CD4-positive, alpha-beta T cell treated with Interleukin-17A for 1 hour (primary cell): ENCODE measurements at regions not wholly inside any gene's neighbourhood (a gene's known extent, or its start where the extent isn't known, plus 50 kb on each side); places are given as distances from the start of the nearest gene placed in this dataset.

ENCODE experiments used
- DNase-seq: peaks from one replicate; pipeline ENCODE4 v3.0.0-alpha.2; 2020

DNA sequence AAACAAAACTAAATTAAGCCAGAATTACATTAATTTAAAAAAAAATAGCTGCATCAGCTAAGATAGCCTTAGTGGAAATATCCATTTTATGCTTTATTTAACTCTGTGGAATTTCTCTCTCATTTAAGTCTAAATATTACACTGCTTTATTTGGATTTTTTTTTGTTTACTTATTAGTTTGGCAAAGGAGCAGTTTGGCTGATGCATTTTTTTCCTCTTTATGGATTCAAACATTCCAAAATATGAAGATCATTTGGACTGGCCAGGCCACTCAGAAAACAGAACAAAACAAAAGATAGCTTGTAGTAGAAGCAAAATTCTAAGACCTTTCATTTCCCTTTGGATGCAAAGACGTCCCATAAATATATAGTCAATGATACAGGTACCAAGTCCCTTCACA lies 707.3 kb upstream of the UBE2E2 start:
- DNase-seq: no peak

DNA sequence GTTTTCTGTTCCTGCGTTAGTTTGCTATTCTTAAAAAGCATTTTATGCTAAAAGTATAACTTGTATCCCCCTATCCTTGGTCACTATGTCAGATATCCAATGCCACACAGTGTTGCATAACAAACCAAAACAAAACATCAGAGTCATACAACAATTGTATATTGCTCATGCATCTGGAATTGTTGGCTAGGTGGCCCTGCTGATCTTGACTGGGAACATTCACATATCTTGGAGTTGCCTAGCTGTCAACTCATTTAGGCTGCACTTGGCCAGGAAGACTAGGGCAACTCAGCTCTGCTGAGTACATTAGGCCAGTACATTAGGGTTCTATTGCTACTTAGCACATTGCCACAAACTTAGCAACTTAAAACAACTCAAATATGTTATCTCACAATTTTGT lies 706.5 kb upstream of the UBE2E2 start:
- no peak for DNase-seq

DNA sequence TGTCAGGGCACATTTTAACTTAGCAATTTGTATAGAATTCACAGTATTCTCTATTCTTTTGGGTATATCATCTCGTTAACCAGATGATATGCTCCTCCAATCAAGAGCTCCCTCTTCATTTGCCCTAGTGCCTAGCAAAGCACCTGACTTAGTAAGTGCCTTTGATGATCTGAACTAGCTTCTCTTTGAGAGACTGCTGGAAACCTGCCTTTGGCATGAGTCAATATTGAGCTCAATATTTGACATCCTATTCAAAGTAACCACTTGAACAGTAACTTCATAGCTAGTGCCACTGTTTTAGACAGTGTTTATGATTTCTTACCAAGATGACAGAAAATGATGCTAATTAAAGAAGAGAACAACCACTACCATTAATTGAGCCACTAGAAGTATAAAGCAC lies 696.3 kb upstream of the UBE2E2 start:
- no peak for DNase-seq

DNA sequence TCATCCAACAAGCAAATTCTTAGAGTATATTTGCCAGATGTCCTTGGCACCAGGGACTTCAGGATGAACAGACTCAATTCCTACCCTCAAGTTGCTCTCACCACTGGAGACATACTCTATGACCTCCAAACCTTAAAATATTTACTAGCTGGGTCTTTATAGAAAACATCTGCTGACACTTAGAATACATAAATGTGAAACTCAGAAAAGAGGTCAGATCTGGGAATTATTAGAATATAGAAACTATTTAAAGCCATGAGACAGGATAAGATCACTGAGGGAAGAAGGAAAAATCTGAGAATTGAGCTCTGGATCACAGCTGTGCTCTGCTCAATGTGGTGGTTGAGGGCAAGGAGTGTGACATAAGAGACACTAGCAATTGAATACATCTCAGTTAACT lies 695.4 kb upstream of the UBE2E2 start:
- DNase-seq: no peak

DNA sequence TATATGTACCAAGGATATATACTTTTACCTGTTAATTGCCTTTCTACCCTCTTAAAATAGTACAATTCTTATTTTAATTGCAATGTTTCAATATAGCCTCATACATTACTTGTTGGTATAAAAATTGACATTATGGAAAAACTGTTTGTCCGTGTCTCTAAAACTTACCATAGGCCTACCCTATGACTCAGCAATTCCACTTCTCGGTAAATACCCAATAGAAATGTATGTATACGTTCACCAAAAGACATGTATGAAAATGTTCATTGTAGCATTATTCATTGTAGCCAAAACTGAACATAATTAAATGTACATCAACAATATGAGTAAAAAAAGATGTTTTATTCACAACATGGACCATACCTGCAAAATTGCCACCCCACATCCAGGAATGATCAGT lies 679.2 kb upstream of the UBE2E2 start:
- no peak for DNase-seq

DNA sequence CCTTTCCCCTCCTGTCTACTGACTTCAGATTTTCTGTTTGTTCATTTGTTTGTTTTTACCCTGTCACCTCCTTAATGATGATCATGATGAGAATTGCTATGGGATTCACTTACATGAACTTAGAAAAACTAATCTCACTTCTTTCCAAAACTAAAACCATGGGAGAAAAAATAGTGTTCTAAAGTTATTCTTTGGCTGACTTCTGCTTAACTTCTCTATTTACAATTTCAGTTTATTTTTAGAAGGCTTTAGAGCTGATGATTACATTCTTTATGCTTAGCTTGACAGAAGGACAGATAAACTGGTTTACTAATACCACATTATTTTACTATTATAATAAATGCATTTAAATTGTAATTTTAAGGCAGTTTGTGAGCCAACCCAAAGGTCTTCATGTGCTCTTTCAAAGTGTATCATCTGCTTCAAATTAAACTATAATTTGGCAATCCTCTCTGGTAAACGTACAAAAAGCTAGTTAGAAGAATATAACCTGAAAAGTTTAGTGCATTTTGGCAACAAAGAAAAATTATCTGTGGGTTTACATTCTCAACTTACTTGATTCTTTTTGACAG lies 676.8 kb upstream of the UBE2E2 start:
- DNase-seq: no peak

DNA sequence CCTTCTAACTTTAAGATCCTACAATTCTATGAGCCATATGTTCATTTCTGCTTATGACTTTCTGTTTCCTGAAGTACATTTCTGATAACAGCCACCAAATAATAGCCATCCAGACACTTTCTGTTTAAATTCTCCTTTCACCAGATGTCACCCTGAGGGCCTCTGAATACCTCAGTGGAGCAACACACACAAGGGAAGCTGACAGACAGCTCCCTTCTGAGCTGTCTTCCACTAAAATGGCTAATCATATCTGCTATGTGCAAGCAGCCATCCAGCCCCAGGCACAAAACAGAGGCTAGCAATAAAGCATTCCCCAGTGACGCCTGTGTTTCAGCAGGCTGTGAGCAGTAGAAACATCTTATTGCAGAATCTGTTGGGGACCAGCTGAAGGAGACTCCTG lies 666.6 kb upstream of the UBE2E2 start:
- DNase-seq: no peak

DNA sequence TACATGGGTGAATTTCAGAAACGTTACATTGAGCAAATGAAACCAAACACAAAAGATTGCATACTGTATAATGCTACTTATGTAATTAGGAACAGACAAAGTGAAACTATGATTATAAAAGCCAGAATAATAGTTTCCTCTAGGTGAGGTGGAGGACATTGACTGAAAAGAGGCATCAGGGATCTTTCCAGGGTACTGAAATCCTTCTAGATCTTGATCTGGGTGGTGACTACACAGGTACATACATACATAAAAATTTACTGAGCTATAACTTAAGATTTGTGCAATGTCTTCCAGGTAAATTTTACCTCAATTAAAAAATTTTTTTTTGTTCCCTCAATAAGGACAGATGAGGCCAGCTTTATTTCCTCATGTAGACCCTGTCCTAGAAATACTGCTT lies 665.6 kb upstream of the UBE2E2 start:
- no peak for DNase-seq

DNA sequence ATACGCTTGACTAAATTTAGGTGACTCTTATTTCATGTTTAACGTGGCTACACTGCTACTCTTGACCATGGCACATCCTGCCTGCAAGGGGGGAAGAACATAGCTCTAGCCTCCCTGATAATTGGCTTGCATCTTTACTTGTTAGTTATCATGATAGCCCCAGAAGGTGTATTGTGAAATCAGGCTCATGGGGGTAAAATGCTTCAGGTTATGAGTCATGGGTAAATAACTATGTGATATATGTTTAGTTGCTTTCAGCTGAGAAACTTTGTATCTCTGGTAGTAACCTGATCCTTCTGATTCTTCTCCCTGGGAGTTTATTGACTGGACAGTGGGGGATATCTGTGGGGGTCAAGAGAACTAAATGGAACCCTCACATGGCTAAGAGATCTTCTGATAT lies 660.8 kb upstream of the UBE2E2 start:
- DNase-seq: no peak

DNA sequence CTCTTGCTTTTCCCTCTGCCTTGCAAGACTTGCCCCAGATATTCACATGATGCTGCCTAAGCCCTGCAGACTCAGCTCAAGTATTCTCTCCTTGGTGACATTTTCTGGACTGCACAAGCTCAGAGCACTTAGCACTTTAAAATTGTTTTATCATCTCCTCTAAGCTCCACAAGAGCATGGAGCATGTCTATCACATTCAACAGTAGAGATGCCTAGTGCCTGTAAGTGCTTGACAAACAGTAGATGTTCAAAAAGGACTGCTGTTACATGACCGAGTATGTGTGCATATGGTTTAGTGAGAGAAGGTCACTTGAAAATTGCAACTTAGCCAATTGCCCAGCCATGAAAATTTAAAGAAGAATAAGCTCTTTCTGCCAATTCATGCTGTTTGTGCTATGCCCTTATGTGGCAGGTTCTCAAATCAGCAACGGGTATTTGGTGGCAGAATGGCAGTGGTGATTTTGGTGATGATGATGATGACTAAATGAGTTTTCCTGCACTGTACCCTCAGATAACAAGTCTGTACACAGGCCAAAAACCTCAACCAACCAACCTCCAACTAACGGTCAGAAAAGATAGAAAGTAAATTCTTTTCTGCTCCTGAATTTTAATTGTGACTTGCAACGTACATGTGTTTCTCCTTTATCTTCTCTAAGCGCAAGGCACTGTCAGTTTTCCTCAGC lies 647.2 kb upstream of the UBE2E2 start:
- no peak for DNase-seq

DNA sequence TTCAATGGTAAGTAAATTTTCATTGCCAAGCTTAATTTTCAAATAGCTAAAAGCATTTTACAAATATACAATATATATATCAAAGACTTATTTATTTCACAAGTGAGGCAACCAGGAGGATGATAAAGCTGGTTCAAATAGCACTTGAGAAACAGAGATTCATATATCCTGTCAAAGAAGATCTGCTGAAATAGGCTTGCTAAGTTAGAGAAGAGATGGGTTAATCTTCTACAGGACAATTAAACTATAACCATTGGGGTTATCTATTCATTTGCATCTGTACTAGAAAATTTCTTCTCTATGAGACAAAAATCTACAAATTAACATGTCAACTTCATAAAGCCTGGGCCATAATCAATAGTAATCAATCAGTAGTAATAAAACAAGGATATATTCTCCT lies 637.7 kb upstream of the UBE2E2 start:
- no peak for DNase-seq

DNA sequence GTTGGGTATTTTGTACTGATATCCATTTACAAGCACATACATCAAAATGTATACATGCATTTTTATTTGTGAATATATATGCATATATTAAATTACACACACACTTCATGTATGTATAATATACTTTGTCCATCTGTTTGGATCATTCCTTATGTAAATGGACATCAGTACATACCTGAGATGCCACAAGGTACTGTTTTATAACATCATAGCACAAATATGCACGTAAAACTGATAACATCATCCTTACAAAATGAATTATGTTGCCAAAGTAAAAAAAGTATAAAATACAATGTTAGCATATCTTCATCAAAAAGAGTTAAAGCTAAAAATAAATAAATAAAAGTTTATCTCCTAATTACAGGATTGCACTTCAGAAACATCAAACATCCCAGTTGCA lies 634.8 kb upstream of the UBE2E2 start:
- DNase-seq: no peak

DNA sequence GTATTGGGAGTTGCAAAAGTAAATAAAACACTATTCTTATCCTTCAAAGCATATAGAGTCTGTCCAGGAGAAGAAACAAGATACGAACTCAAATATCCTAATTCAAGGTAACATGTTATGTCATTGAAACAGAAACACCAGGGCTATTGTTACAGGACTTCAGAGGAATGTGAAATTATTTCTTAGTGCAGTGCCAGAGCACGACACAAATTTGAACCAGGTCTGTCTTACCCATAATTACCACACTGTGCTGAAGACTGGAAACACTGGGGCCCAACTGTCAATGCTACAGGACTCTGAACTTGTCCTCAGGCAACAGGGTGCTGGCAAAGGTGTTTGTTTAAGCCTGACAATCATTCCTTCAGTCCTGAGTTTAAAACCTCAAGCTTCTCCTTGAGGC lies 633.6 kb upstream of the UBE2E2 start:
- no peak for DNase-seq

DNA sequence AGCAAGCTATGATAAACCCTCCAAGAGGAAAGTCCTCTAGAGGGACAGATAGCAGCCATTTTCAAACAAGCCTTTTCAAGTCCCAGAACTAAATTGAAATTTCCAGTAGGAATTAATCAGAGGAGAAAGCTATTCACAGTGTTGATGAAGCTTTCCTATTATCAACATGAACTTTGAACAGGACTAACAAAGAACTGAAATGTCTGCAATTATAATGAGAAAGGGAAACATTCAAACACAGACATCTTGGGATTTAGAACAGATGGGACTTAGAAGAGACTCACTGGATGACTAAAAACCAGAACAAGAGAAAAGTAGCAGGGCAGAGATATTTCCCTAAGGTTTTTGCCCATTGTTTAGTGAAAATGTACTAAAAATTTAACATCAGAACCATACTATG lies 622.1 kb upstream of the UBE2E2 start:
- no peak for DNase-seq

DNA sequence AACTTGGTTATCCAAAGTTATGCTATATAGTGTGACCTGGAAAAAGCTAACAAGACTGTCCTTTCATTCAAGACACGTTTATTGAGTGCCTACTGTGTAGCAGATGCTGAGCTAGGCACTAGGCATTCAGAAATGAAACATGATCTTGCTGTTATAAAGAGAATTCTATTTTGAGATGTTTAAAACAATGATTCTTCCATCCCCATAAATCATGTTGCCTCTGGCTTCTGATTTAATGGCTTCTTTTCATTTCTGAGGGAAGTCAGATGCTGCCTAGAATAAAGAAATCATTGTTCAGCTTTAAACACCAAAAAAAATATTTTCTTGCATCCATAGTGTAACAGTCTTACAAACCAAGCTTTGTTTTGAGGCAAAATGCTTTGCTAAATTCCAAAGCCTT lies 620.9 kb upstream of the UBE2E2 start:
- DNase-seq: no peak

DNA sequence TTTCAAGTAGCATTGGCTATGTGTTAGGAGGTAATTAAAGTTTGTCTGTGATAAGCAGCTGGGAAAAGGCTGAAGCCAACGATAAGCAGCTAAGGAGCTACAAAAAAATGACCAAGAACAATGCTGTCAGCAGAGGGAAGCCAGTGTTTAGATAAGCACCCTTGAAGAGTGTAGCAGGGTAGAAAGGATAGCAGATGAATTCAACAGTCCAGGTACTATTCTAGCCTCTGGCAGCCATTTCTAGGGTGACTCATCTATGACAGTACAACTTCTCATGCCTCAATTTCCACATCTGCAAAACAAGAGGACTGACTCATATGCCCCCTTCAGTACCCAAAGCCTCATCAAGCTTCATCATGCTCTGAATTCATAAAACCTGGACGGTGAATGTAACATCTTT lies 617.6 kb upstream of the UBE2E2 start:
- no peak for DNase-seq

DNA sequence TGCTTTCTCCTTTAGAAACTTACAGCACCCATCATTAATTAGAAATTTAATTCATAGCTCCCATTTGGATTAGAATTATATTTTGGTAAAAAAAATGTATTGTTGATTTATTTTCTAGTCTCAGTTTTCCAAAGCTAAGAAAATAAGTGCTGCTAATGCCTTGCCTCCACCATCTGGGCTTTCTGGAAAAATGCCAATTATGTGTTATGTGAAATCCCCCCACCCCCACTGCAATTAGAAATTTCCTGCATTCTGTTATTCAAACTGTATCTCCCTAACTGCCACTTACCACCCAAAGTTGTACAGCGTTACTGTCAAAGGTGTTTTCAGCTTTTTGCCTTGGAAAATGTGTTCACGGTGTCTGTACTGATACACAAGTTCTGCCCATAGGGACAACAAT lies 617.2 kb upstream of the UBE2E2 start:
- DNase-seq: no peak

DNA sequence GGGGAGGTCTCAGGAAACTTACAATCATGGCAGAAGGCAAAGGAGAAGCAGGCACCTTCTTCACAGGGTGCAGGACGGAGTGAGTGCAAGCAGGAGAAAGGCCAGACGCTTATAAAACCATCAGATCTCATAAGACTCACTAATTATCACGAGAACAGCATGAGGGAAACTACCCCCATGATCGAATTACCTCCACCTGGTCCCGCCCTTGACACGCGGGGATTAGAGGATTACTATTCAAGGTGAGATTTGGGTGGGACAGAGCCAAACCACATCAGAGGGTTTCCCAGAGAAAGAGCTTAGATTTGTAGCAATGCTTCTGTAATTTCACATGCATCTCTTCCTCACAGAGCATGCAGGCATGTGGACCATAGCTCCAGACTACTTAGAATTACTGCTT lies 615.7 kb upstream of the UBE2E2 start:
- no peak for DNase-seq

DNA sequence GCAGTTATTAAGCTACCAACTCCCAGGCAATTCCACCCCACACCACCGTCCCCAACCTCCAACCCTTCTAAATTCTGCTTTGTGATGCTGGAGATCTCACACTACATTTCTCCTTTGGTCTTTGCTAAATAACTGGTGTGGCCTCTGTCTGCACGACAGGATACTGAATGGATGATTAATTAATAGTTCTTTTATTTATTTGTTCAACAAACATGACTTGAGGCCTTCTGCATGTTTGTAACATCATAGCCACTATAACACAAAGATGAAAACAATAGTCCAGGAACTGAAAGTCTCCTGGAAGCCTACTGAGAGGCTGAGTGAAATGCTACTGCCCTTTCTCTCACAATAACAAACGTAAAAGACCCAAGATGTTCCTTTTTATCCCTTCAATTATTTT lies 609.5 kb upstream of the UBE2E2 start:
- DNase-seq: no peak

DNA sequence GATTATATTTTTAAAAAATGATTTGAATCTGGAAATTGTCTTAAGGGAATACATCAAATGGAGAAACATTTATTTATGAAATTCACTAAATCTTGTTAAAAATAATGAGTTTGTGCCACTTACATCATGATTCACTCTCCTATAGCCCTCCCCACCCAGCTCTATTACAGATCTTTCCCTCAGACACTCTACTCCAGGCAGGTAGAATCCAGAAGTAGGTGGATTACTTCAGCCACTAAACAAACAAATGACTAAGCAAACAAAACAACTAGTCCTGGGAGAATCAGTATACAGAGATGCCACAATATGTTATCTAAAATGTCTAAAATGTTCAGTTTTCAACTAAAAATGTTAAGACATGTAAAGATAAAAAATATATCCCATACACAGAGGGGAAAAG lies 608.1 kb upstream of the UBE2E2 start:
- DNase-seq: no peak

DNA sequence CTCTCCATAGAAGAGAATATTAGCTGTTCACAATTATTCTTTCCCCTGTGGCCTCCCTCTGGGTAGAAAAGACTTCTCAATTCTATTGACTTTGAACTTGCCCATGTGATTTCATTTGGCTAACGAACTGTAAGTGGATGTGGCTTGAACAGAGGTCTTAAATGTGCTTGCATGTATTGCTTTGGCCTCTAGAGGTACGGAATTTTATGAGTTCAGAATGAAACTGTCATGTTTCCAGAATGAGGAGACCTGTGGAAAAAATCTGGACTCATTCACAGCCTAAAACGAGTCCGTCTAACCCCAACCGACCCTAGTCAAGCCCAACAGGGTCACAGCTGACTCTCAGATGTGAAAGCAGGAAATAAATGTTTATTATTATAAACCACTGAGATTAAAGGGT lies 596.7 kb upstream of the UBE2E2 start:
- DNase-seq: no peak

DNA sequence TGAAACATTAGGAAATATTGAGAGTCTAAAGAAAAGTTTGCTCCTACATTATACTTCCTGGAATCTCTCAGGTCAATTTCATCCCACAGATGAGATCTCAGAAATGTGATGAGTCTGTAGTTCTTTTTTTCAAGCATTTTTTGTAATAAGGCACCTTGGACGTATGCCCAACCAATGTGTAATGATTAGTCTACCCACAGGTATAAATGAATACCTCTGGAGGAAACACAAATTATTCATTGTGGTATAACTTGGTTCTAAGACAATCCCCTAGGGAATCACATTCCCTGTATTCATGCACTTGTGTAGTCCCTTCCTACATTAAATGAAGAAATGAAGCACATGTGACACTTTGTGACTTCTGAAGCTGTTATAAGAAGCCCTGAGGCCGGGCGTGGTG lies 596.2 kb upstream of the UBE2E2 start:
- DNase-seq: no peak

DNA sequence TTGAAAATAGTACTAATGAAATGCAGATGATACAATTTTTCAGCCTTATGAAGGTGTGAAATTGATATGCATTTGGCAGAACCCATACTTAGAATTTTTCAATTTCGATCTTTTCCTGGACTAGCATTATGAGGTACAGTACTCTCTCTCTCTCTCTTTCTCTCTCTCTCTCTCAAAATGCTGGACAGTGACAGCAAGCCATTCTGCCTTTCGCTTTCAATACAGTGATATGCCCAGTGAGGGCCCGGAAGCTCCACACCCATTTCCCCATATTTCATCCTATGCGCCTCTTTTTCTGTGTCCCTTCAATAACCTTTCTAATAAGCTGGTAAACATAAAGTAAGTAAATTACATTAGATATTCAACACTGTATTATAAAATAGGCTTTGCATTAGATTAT lies 595.0 kb upstream of the UBE2E2 start:
- DNase-seq: no peak

DNA sequence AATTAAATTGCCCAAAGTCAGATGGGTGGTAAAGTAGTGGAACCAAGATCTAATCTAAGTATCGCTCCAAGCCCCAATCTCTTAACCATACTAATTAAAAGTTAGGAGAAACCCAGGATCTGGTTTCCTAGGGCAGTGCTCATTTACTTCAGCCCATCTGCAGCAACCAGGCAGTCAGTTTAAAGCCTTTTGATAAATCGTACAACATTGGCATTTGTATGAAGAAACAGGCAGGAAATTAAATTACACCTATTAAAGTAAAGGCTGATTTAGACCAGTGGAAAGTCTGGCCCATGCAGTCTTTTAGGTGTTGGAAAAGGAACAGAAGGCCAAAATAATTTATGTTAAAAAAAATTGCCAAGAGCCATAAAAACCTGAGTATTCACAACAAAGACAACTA lies 594.4 kb upstream of the UBE2E2 start:
- no peak for DNase-seq

DNA sequence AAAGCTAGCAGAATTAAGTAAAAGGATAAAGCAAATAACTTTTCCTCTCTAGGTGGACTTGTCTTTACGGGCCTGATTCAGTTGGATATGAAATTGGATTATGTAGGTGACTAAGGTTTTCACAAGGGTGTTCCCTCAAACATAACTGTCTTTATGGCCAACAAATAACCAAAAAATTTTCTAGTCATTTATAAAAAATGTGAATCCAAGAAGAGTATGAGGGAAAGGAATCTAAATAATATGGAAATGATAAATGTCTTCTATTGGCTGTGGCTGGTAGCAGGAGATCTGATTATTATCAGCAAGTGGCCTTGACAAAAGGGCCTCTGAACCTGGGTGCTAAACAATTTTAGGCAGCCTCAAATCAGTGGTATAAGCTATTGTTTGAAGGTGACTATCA lies 594.0 kb upstream of the UBE2E2 start:
- DNase-seq: no peak

DNA sequence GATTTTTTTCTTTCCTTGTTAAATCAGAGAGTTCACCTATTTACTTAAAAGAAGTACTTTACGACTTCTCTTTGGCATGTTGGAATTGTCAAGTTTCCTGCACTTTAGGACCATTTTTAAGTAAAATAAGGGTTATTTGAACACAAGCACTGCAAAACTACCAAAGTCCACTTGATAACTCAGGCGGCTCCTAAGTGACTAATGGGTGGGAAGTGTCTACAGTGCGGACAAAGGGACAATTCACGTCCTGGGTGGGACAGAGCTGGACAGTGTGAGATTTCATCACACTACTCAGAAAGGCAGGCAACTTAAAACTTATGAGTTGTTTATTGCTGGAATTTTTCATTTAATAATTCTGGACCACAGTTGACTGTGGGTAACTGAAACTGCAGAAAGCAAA lies 590.2 kb upstream of the UBE2E2 start:
- DNase-seq: no peak
